K562 (cell line): ENCODE measurements at regions not wholly inside any gene's neighbourhood (a gene's known extent, or its start where the extent isn't known, plus 50 kb on each side); places are given as distances from the start of the nearest gene placed in this dataset.

Source experiments
- CEBPB ChIP-seq: fragments of 450-650 bp; IDR thresholded peaks from 2 replicates; pipeline ENCODE4 v1.6.1; 2016; ENCODE audit warnings: missing genetic modification characterization, missing compliant biosample characterization
- HDAC6 ChIP-seq: IDR thresholded peaks from 2 replicates; pipeline ENCODE4 v1.6.1; 2012; ENCODE audit warnings: low read depth, mild to moderate bottlenecking, control low read depth, inconsistent platforms, low read length, moderate library complexity
- HLTF ChIP-seq: fragments of 450-650 bp; IDR thresholded peaks from 2 replicates; pipeline ENCODE4 v1.6.1; 2016
- MED1 ChIP-seq: sonication (generic); formaldehyde crosslinking; IDR thresholded peaks from 2 replicates; pipeline ENCODE4 v1.8.1; 2023; ENCODE audit warnings: missing genetic modification reagents, borderline replicate concordance
- NR2C2 ChIP-seq, 2 experiments: fragments of 200-800 bp in 1 of 2; sonication (Bioruptor generic) in 1 of 2; sonication (generic) in 1 of 2; formaldehyde crosslinking in 1 of 2; IDR thresholded peaks; 2 replicates each; pipeline versions ENCODE4 v1.6.1 to v1.8.0; 2016 to 2022; ENCODE audit warnings: mild to moderate bottlenecking in 1 of 2, missing compliant biosample characterization in 1 of 2, missing genetic modification characterization in 1 of 2, missing genetic modification reagents in 1 of 2
- RCOR1 ChIP-seq, 2 experiments: IDR thresholded peaks; 2 replicates each; pipeline ENCODE4 v1.6.1; 2012; ENCODE audit warnings: low read depth in 2 of 2, low read length in 2 of 2, borderline replicate concordance in 1 of 2, improper control_type of control experiment in 1 of 2
- SFPQ ChIP-seq: fragments of 200-400 bp; formaldehyde crosslinking; IDR thresholded peaks from 2 replicates; pipeline ENCODE4 v1.6.1; 2017; ENCODE audit warnings: mild to moderate bottlenecking, low read depth, low read length, moderate library complexity
- SIX5 ChIP-seq, 2 experiments: IDR thresholded peaks; 2 replicates each; pipeline ENCODE4 v1.6.1; 2011; ENCODE audit warnings: low read length in 2 of 2, borderline replicate concordance in 1 of 2, low read depth in 1 of 2, mild to moderate bottlenecking in 1 of 2, moderate library complexity in 1 of 2; ENCODE audit not compliant: insufficient read depth in 1 of 2
- TARDBP ChIP-seq: fragments of 450-650 bp; IDR thresholded peaks from 2 replicates; pipeline ENCODE4 v1.6.1; 2016
- TEAD4 ChIP-seq, 2 experiments: sonication (generic) in 1 of 2; formaldehyde crosslinking in 1 of 2; IDR thresholded peaks; 2 replicates each; pipeline versions ENCODE4 v1.6.1 to v1.8.0; 2012 to 2022; ENCODE audit warnings: borderline replicate concordance in 1 of 2, inconsistent platforms in 1 of 2, low read length in 1 of 2, mild to moderate bottlenecking in 1 of 2, missing genetic modification reagents in 1 of 2
- ZNF311 ChIP-seq: fragments of 250-450 bp; sonication (Bioruptor Pico); IDR thresholded peaks from 2 replicates; pipeline ENCODE4 v1.4.0; 2020; ENCODE audit warnings: mild to moderate bottlenecking, moderate library complexity
- TF ChIP-seq, protein P1 (sequence below), 3 experiments: IDR thresholded peaks in 2 of 3; conservative IDR thresholded peaks in 1 of 3; 2 replicates each; pipeline ENCODE4 v1.5.1; 2011 to 2012; ENCODE audit warnings: low read length in 3 of 3, mild to moderate bottlenecking in 3 of 3, control low read depth in 2 of 3, improper control_type of control experiment in 1 of 3, inconsistent platforms in 1 of 3, low read depth in 1 of 3, mixed read lengths in 1 of 3, moderate library complexity in 1 of 3; ENCODE audit not compliant: insufficient read depth in 2 of 3
- TF ChIP-seq, protein P2 (sequence below), 2 experiments: fragments of 450-650 bp; formaldehyde crosslinking in 1 of 2; IDR thresholded peaks; 2 replicates each; pipeline versions ENCODE4 v1.4.0 to v1.6.1; 2014 to 2020; ENCODE audit warnings: mild to moderate bottlenecking in 2 of 2, borderline replicate concordance in 1 of 2, low read depth in 1 of 2

- TF ChIP-seq ZNF311 (CRISPR knock-in tag) (no peak), HDAC6 (no peak), SIX5 (IDR thresholded peaks at IDR 0.05; ENCODE audit: borderline replicate concordance in 1 of 2, insufficient read depth in 1 of 2, low read depth in 1 of 2, low read length in 2 of 2) (no peak), NR2C2 (CRISPR knock-in tag; IDR thresholded peaks at IDR 0.05) (no peak), NR2C2 (tag; IDR thresholded peaks at IDR 0.05) (no peak), CEBPB (tag) (no peak), TARDBP (no peak), MED1 (CRISPR knock-in tag) (no peak), RCOR1 (IDR thresholded peaks at IDR 0.05; ENCODE audit: borderline replicate concordance in 1 of 2, low read depth in 2 of 2, low read length in 2 of 2) (no peak), SFPQ (no peak), HLTF (no peak), TEAD4 (IDR thresholded peaks at IDR 0.05; ENCODE audit: low read length) (no peak), TEAD4 (CRISPR knock-in tag; IDR thresholded peaks at IDR 0.05; ENCODE audit: borderline replicate concordance) (no peak)
- TF ChIP-seq, protein P1, sequence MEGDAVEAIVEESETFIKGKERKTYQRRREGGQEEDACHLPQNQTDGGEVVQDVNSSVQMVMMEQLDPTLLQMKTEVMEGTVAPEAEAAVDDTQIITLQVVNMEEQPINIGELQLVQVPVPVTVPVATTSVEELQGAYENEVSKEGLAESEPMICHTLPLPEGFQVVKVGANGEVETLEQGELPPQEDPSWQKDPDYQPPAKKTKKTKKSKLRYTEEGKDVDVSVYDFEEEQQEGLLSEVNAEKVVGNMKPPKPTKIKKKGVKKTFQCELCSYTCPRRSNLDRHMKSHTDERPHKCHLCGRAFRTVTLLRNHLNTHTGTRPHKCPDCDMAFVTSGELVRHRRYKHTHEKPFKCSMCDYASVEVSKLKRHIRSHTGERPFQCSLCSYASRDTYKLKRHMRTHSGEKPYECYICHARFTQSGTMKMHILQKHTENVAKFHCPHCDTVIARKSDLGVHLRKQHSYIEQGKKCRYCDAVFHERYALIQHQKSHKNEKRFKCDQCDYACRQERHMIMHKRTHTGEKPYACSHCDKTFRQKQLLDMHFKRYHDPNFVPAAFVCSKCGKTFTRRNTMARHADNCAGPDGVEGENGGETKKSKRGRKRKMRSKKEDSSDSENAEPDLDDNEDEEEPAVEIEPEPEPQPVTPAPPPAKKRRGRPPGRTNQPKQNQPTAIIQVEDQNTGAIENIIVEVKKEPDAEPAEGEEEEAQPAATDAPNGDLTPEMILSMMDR (IDR thresholded peaks at IDR 0.05 in 2 of 3, conservative IDR thresholded peaks at IDR 0.05 in 1 of 3; ENCODE audit: insufficient read depth in 2 of 3, low read depth in 1 of 3, low read length in 3 of 3) = no peak
- TF ChIP-seq, protein P2, sequence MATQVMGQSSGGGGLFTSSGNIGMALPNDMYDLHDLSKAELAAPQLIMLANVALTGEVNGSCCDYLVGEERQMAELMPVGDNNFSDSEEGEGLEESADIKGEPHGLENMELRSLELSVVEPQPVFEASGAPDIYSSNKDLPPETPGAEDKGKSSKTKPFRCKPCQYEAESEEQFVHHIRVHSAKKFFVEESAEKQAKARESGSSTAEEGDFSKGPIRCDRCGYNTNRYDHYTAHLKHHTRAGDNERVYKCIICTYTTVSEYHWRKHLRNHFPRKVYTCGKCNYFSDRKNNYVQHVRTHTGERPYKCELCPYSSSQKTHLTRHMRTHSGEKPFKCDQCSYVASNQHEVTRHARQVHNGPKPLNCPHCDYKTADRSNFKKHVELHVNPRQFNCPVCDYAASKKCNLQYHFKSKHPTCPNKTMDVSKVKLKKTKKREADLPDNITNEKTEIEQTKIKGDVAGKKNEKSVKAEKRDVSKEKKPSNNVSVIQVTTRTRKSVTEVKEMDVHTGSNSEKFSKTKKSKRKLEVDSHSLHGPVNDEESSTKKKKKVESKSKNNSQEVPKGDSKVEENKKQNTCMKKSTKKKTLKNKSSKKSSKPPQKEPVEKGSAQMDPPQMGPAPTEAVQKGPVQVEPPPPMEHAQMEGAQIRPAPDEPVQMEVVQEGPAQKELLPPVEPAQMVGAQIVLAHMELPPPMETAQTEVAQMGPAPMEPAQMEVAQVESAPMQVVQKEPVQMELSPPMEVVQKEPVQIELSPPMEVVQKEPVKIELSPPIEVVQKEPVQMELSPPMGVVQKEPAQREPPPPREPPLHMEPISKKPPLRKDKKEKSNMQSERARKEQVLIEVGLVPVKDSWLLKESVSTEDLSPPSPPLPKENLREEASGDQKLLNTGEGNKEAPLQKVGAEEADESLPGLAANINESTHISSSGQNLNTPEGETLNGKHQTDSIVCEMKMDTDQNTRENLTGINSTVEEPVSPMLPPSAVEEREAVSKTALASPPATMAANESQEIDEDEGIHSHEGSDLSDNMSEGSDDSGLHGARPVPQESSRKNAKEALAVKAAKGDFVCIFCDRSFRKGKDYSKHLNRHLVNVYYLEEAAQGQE (IDR thresholded peaks at IDR 0.05; ENCODE audit: borderline replicate concordance) = no peak
- TF ChIP-seq, protein P2 (CRISPR knock-in tag; IDR thresholded peaks at IDR 0.05; ENCODE audit: low read depth) = no peak
These were observed 117.9 kb downstream of the CCNA1 start for GRCh38 chr13:36550177-36550576.
